ENCODE measurements at regions not wholly inside any gene's neighbourhood (a gene's known extent, or its start where the extent isn't known, plus 50 kb on each side); places are given as distances from the start of the nearest gene placed in this dataset.

GRCh38 chr11:116512841-116513240 is 259.9 kb downstream of the BUD13 start:
- H3K9ac ChIP-seq (ENCODE audit: low read depth in 1 of 3, low read length in 3 of 3): no peak overlapping the region
- no peaks in the 10 kb centered on the region for H3K9me3 ChIP-seq (ENCODE audit: control insufficient read depth in 3 of 3, low read length in 3 of 3)
- H3K27me3 ChIP-seq (ENCODE audit: control insufficient read depth in 3 of 3, insufficient read depth in 3 of 3, low read length in 3 of 3): peaks cover 5 to 32% (median 28%) of the 10 kb centered on the region in 3 donors
- H3K36me3 ChIP-seq (ENCODE audit: control insufficient read depth in 3 of 3, insufficient read depth in 3 of 3, low read length in 3 of 3): no peaks in the 10 kb centered on the region
- no peak overlapping the region for H3K4me3 ChIP-seq (ENCODE audit: low read length in 3 of 3)
- no peak overlapping the region for H3K27ac ChIP-seq (ENCODE audit: low read depth, low read length)
- H3K4me1 ChIP-seq (ENCODE audit: control insufficient read depth in 3 of 3, insufficient read depth in 3 of 3, low read length in 3 of 3): no peaks in the 10 kb centered on the region

DNA sequence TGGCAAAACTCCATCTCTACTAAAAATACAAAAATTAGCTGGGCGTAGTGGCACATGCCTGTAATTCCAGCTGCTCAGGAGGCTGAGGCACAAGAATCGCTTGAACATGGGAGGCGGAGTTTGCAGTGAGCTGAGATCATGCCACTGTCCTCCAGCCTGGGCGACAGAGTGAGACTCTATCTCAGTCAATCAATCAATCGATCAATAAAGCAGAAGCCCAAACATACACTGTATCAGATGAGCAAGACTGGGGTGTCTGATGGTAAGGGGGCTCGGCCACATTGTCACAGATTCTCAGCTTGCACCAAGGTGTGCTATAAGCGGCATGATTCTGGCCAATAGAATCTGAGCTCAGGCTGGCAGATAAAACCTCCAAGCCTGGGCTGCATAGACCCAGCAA is 261.1 kb downstream of the BUD13 start:
- no peaks in the 10 kb centered on the region for H3K4me1 ChIP-seq (ENCODE audit: control insufficient read depth in 3 of 3, insufficient read depth in 3 of 3, low read length in 3 of 3)
- H3K27me3 ChIP-seq (ENCODE audit: control insufficient read depth in 3 of 3, insufficient read depth in 3 of 3, low read length in 3 of 3): peaks cover 5 to 33% (median 33%) of the 10 kb centered on the region in 3 donors
- no peak overlapping the region for H3K9ac ChIP-seq (ENCODE audit: low read depth in 1 of 3, low read length in 3 of 3)
- no peaks in the 10 kb centered on the region for H3K36me3 ChIP-seq (ENCODE audit: control insufficient read depth in 3 of 3, insufficient read depth in 3 of 3, low read length in 3 of 3)
- no peak overlapping the region for H3K27ac ChIP-seq (ENCODE audit: low read depth, low read length)
- H3K4me3 ChIP-seq (ENCODE audit: low read length in 3 of 3): no peak overlapping the region
- H3K9me3 ChIP-seq (ENCODE audit: control insufficient read depth in 3 of 3, low read length in 3 of 3): no peaks in the 10 kb centered on the region

DNA sequence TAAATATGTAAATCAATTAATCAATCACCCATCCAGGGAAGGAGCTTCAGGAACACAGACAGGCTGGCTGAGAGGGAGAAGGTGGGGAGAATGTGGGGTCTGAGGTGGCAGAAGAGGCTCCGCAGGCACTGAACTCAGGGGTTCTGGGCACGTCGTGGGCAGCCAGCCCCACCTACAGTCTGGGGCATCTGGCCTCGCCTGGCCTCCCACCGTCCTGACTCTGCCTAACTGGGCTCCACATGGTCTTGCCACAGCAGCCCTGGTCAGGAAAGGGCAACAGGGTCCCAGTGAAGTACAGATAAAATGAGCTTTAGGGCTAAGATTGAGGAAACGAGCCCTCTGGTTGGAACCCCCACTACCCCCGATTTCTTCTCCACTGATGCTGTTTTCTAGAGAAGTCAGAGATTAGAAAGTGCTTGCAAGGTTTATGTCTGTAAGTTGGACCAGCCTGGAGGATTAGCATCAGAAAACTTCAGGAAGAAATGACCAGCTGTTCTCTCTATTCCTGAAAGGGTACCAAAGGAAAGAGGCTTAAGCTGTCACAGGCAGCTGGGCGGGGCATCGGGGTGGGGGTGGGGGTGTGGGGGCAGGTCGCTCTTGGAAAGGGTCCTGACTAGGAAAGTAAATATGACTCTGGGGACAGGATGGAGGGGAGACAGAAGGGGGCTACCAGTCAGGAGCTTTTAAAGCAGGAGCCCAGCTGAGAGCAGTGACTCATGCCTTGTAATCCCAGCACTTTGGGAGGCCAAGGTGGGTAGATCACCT is 261.7 kb downstream of the BUD13 start:
- no peak overlapping the region for H3K9ac ChIP-seq (ENCODE audit: low read depth in 1 of 3, low read length in 3 of 3)
- H3K9me3 ChIP-seq (ENCODE audit: control insufficient read depth in 3 of 3, low read length in 3 of 3): no peaks in the 10 kb centered on the region
- H3K36me3 ChIP-seq (ENCODE audit: control insufficient read depth in 3 of 3, insufficient read depth in 3 of 3, low read length in 3 of 3): no peaks in the 10 kb centered on the region
- H3K27ac ChIP-seq (ENCODE audit: low read depth, low read length): no peak overlapping the region
- peaks cover 5 to 37% (median 33%) of the 10 kb centered on the region in 3 donors for H3K27me3 ChIP-seq (ENCODE audit: control insufficient read depth in 3 of 3, insufficient read depth in 3 of 3, low read length in 3 of 3)
- H3K4me3 ChIP-seq (ENCODE audit: low read length in 3 of 3): no peak overlapping the region
- H3K4me1 ChIP-seq (ENCODE audit: control insufficient read depth in 3 of 3, insufficient read depth in 3 of 3, low read length in 3 of 3): no peaks in the 10 kb centered on the region

DNA sequence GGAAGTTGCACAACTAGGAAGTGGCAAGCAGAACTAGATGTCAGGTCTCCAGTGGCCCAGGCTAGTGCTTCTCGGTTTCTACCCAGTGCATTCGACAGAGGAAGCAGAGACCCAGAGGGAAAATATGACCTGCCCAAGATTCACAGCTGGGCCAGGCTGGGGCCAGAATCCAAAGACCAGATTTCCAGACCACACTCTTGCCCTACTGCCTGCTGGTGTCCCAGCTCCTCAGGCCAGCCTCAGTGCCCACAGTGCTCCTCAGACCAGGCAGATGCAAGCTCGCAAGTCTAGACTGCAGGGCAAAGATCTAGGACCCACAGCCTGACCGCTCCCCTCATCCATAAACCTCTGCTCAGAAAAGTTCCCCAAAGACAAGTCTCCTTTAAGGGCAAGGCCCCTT is 262.6 kb downstream of the BUD13 start:
- Histone ChIP-seq H3K9me3 (ENCODE audit: control insufficient read depth in 3 of 3, low read length in 3 of 3) (no peaks in the 10 kb centered on the region), H3K27me3 (ENCODE audit: control insufficient read depth in 3 of 3, insufficient read depth in 3 of 3, low read length in 3 of 3) (peaks cover 5 to 42% (median 33%) of the 10 kb centered on the region in 3 donors), H3K27ac (ENCODE audit: low read depth, low read length) (no peak overlapping the region), H3K4me3 (ENCODE audit: low read length in 3 of 3) (no peak overlapping the region), H3K9ac (ENCODE audit: low read depth in 1 of 3, low read length in 3 of 3) (no peak overlapping the region), H3K36me3 (ENCODE audit: control insufficient read depth in 3 of 3, insufficient read depth in 3 of 3, low read length in 3 of 3) (no peaks in the 10 kb centered on the region), H3K4me1 (ENCODE audit: control insufficient read depth in 3 of 3, insufficient read depth in 3 of 3, low read length in 3 of 3) (no peaks in the 10 kb centered on the region)

DNA sequence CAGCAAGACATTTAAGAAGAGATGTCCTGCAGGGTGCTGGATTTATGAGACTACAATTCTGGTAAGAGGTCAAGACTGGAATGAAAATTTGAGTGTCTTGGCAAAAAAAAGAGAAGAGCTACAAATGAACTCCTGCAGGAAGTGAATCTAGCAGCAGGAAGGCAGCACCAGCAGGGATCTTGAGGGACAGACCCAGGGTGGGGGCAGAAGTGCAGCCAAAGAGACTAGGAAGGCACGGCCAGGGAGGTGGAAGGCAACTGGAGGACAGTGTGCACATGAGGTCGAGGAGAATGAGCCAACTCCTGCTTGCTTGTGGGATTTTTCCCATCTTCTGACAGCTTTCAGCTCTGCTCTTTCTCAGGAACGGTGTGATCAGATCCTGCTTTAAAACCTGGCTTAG is 263.2 kb downstream of the BUD13 start:
- Histone ChIP-seq H3K4me1 (ENCODE audit: control insufficient read depth in 3 of 3, insufficient read depth in 3 of 3, low read length in 3 of 3) (no peaks in the 10 kb centered on the region), H3K27me3 (ENCODE audit: control insufficient read depth in 3 of 3, insufficient read depth in 3 of 3, low read length in 3 of 3) (peaks cover 5 to 41% (median 33%) of the 10 kb centered on the region in 3 donors), H3K27ac (ENCODE audit: low read depth, low read length) (no peak overlapping the region), H3K36me3 (ENCODE audit: control insufficient read depth in 3 of 3, insufficient read depth in 3 of 3, low read length in 3 of 3) (no peaks in the 10 kb centered on the region), H3K9ac (ENCODE audit: low read depth in 1 of 3, low read length in 3 of 3) (no peak overlapping the region), H3K9me3 (ENCODE audit: control insufficient read depth in 3 of 3, low read length in 3 of 3) (no peaks in the 10 kb centered on the region), H3K4me3 (ENCODE audit: low read length in 3 of 3) (no peak overlapping the region)

- Histone ChIP-seq H3K36me3 (ENCODE audit: control insufficient read depth in 3 of 3, insufficient read depth in 3 of 3, low read length in 3 of 3) (no peaks in the 10 kb centered on the region), H3K27me3 (ENCODE audit: control insufficient read depth in 3 of 3, insufficient read depth in 3 of 3, low read length in 3 of 3) (peaks cover 2 to 32% (median 26%) of the 10 kb centered on the region in 3 donors), H3K4me1 (ENCODE audit: control insufficient read depth in 3 of 3, insufficient read depth in 3 of 3, low read length in 3 of 3) (peaks cover 3 to 8% (median 4%) of the 10 kb centered on the region in 3 donors), H3K9ac (ENCODE audit: low read depth in 1 of 3, low read length in 3 of 3) (no peak overlapping the region), H3K27ac (ENCODE audit: low read depth, low read length) (no peak overlapping the region), H3K9me3 (ENCODE audit: control insufficient read depth in 3 of 3, low read length in 3 of 3) (no peaks in the 10 kb centered on the region), H3K4me3 (ENCODE audit: low read length in 3 of 3) (no peak overlapping the region)
These were observed 264.7 kb downstream of the BUD13 start for GRCh38 chr11:116507849-116508695.

GRCh38 chr11:116507016-116507415 is 265.8 kb downstream of the BUD13 start:
- Histone ChIP-seq H3K9me3 (ENCODE audit: control insufficient read depth in 3 of 3, low read length in 3 of 3) (no peaks in the 10 kb centered on the region), H3K4me1 (ENCODE audit: control insufficient read depth in 3 of 3, insufficient read depth in 3 of 3, low read length in 3 of 3) (peaks cover 9 to 15% (median 13%) of the 10 kb centered on the region in 3 donors), H3K4me3 (ENCODE audit: low read length in 3 of 3) (no peak overlapping the region), H3K27me3 (ENCODE audit: control insufficient read depth in 3 of 3, insufficient read depth in 3 of 3, low read length in 3 of 3) (peaks cover 0 to 30% (median 25%) of the 10 kb centered on the region in 3 donors), H3K36me3 (ENCODE audit: control insufficient read depth in 3 of 3, insufficient read depth in 3 of 3, low read length in 3 of 3) (no peaks in the 10 kb centered on the region), H3K27ac (ENCODE audit: low read depth, low read length) (no peak overlapping the region), H3K9ac (ENCODE audit: low read depth in 1 of 3, low read length in 3 of 3) (no peak overlapping the region)

DNA sequence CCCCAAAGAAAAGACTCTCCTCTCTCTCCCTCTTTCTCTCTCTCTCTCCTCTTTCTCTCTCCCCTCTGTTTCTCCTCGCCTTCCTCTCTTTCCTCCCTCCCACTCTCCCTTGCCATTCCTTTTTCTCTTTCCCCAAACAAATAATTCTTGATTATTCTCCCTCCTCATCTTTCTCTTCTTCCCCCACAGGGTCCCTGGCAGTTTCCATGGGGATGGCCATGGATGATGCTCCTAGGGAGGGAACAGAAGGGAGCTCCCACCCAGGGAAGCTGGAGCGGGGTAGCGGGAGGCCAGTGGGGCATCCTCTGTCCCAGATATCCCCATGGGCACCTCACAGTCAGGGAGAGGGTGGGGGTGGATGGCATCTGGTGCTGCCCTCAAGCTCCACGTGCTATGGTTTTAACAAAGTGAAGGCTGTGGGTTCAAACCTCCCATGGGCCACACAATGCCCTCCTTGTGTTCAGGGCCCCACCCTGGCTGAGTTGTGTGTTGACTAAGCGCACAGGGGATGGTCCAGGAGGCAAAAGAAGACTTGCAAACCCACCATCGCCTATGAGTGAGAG is 266.4 kb downstream of the BUD13 start:
- Histone ChIP-seq H3K27me3 (ENCODE audit: control insufficient read depth in 3 of 3, insufficient read depth in 3 of 3, low read length in 3 of 3) (peaks cover 0 to 34% (median 25%) of the 10 kb centered on the region in 3 donors), H3K4me3 (ENCODE audit: low read length in 3 of 3) (no peak overlapping the region), H3K4me1 (ENCODE audit: control insufficient read depth in 3 of 3, insufficient read depth in 3 of 3, low read length in 3 of 3) (peaks cover 9 to 15% (median 13%) of the 10 kb centered on the region in 3 donors), H3K9me3 (ENCODE audit: control insufficient read depth in 3 of 3, low read length in 3 of 3) (no peaks in the 10 kb centered on the region), H3K27ac (ENCODE audit: low read depth, low read length) (no peak overlapping the region), H3K36me3 (ENCODE audit: control insufficient read depth in 3 of 3, insufficient read depth in 3 of 3, low read length in 3 of 3) (no peaks in the 10 kb centered on the region), H3K9ac (ENCODE audit: low read depth in 1 of 3, low read length in 3 of 3) (no peak overlapping the region)

GRCh38 chr11:116505298-116506262 is 267.2 kb downstream of the BUD13 start:
- no peak overlapping the region for H3K4me3 ChIP-seq (ENCODE audit: low read length in 3 of 3)
- peaks cover 9 to 15% (median 13%) of the 10 kb centered on the region in 3 donors for H3K4me1 ChIP-seq (ENCODE audit: control insufficient read depth in 3 of 3, insufficient read depth in 3 of 3, low read length in 3 of 3)
- H3K27ac ChIP-seq (ENCODE audit: low read depth, low read length): no peak overlapping the region
- H3K9ac ChIP-seq (ENCODE audit: low read depth in 1 of 3, low read length in 3 of 3): no peak overlapping the region
- H3K27me3 ChIP-seq (ENCODE audit: control insufficient read depth in 3 of 3, insufficient read depth in 3 of 3, low read length in 3 of 3): peaks cover 0 to 39% (median 25%) of the 10 kb centered on the region in 3 donors
- H3K9me3 ChIP-seq (ENCODE audit: control insufficient read depth in 3 of 3, low read length in 3 of 3): no peaks in the 10 kb centered on the region
- H3K36me3 ChIP-seq (ENCODE audit: control insufficient read depth in 3 of 3, insufficient read depth in 3 of 3, low read length in 3 of 3): no peaks in the 10 kb centered on the region

Data from skeletal muscle tissue (tissue), 3 donors.